Type B pancreatic cell (in vitro differentiated cells): ENCODE measurements at regions not wholly inside any gene's neighbourhood (a gene's known extent, or its start where the extent isn't known, plus 50 kb on each side); places are given as distances from the start of the nearest gene placed in this dataset.

Source experiments
- DNase-seq: peaks from one replicate; pipeline ENCODE4 v3.0.0; 2021; ENCODE audit warnings: mixed read lengths; ENCODE audit not compliant: unreplicated experiment; ENCODE audit errors: extremely low spot score
- H3K27ac Mint-ChIP-seq: 2 replicates; pipeline ENCODE4 v1.8.0; 2021; ENCODE audit warnings: mild to moderate bottlenecking, mixed read lengths
- H3K27me3 Mint-ChIP-seq: 2 replicates; pipeline ENCODE4 v1.8.0; 2021; ENCODE audit warnings: mixed read lengths
- H3K36me3 Mint-ChIP-seq: 2 replicates; pipeline ENCODE4 v1.8.0; 2021; ENCODE audit warnings: mixed read lengths
- H3K4me1 Mint-ChIP-seq: one replicate; pipeline ENCODE4 v1.8.0; 2021; ENCODE audit warnings: mixed read lengths; ENCODE audit not compliant: unreplicated experiment
- H3K4me3 Mint-ChIP-seq: 2 replicates; pipeline ENCODE4 v1.8.0; 2021; ENCODE audit warnings: mild to moderate bottlenecking, mixed read lengths
- H3K9me3 Mint-ChIP-seq: 2 replicates; pipeline ENCODE4 v1.8.0; 2021; ENCODE audit warnings: mixed read lengths
- CTCF ChIP-seq: fragments of 200-600 bp; sonication (generic); conservative IDR thresholded peaks from 2 replicates; pipeline ENCODE4 v1.5.0; 2021; ENCODE audit warnings: antibody characterized with exemption, mild to moderate bottlenecking

GRCh38 chrX:39609941-39610340, 487.8 kb downstream of the BCOR start:
- TF ChIP-seq CTCF, result no peak
- H3K27ac Mint-ChIP-seq, result no peak overlapping the region
- H3K4me1 Mint-ChIP-seq, result peaks cover 12% of the 10 kb centered on the region
- H3K4me3 Mint-ChIP-seq, result no peak overlapping the region
- no peaks in the 10 kb centered on the region for H3K36me3 Mint-ChIP-seq
- no peaks in the 10 kb centered on the region for H3K9me3 Mint-ChIP-seq
- no peak for DNase-seq
- peaks cover 9% of the 10 kb centered on the region for H3K27me3 Mint-ChIP-seq

- H3K4me1 Mint-ChIP-seq, result peaks cover 18% of the 10 kb centered on the region
- peaks cover under 1% of the 10 kb centered on the region for H3K9me3 Mint-ChIP-seq
- no peak overlapping the region for H3K27ac Mint-ChIP-seq
- DNase-seq, result no peak
- no peak for TF ChIP-seq CTCF
- H3K4me3 Mint-ChIP-seq, result no peak overlapping the region
- H3K36me3 Mint-ChIP-seq, result no peaks in the 10 kb centered on the region
- H3K27me3 Mint-ChIP-seq, result peaks cover 9% of the 10 kb centered on the region
Measured at GRCh38 chrX:39611468-39611867, 486.3 kb downstream of the BCOR start.

- Mint-ChIP-seq H3K36me3 (no peaks in the 10 kb centered on the region), H3K9me3 (peaks cover 11% of the 10 kb centered on the region), H3K4me1 (peaks cover 18% of the 10 kb centered on the region), H3K4me3 (peak overlapping the region; percentile 85), H3K27me3 (peaks cover 14% of the 10 kb centered on the region), H3K27ac (peak overlapping the region; percentile 58)
- DNase-seq, result peak; percentile 72
- TF ChIP-seq CTCF, result no peak
Measured at GRCh38 chrX:39613482-39613995, 484.2 kb downstream of the BCOR start.

- Mint-ChIP-seq H3K4me3 (peak overlapping the region; percentile 85), H3K9me3 (peaks cover 11% of the 10 kb centered on the region), H3K4me1 (peaks cover 18% of the 10 kb centered on the region), H3K27me3 (peaks cover 14% of the 10 kb centered on the region), H3K27ac (no peak overlapping the region), H3K36me3 (no peaks in the 10 kb centered on the region)
- DNase-seq, result no peak
- no peak for TF ChIP-seq CTCF
Measured at GRCh38 chrX:39613997-39614679, 483.6 kb downstream of the BCOR start.

GRCh38 chrX:39614680-39614998, 483.1 kb downstream of the BCOR start:
- TF ChIP-seq CTCF, result no peak
- no peak for DNase-seq
- H3K27me3 Mint-ChIP-seq, result peaks cover 14% of the 10 kb centered on the region
- H3K36me3 Mint-ChIP-seq, result no peaks in the 10 kb centered on the region
- peaks cover 18% of the 10 kb centered on the region for H3K4me1 Mint-ChIP-seq
- no peak overlapping the region for H3K27ac Mint-ChIP-seq
- H3K4me3 Mint-ChIP-seq, result no peak overlapping the region
- H3K9me3 Mint-ChIP-seq, result peaks cover 11% of the 10 kb centered on the region
